NT2/D1 (cell line): ENCODE measurements at regions not wholly inside any gene's neighbourhood (a gene's known extent, or its start where the extent isn't known, plus 50 kb on each side); places are given as distances from the start of the nearest gene placed in this dataset.

Experiments
- DNase-seq: peaks from one replicate; pipeline ENCODE4 v3.0.0-alpha.2; 2011; ENCODE audit warnings: low read depth, low spot score
- H3K27me3 ChIP-seq: 2 replicates; pipeline ENCODE4 v1.6.0; 2011; ENCODE audit warnings: mild to moderate bottlenecking; ENCODE audit not compliant: insufficient read length, insufficient read depth
- H3K36me3 ChIP-seq: 2 replicates; pipeline ENCODE4 v1.6.1; 2011; ENCODE audit warnings: mild to moderate bottlenecking, low read length, mixed read lengths; ENCODE audit not compliant: insufficient read depth, insufficient read length
- H3K4me1 ChIP-seq: 2 replicates; pipeline ENCODE4 v1.5.1; 2011; ENCODE audit not compliant: insufficient read depth, insufficient read length
- H3K4me3 ChIP-seq: 2 replicates; pipeline ENCODE4 v1.5.1; 2011; ENCODE audit warnings: low read depth; ENCODE audit not compliant: insufficient read length
- H3K9ac ChIP-seq: 2 replicates; pipeline ENCODE4 v1.6.0; 2011; ENCODE audit warnings: low read depth; ENCODE audit not compliant: insufficient read length
- H3K9me3 ChIP-seq: 2 replicates; pipeline ENCODE4 v1.5.1; 2011; ENCODE audit warnings: mild to moderate bottlenecking, low read length; ENCODE audit not compliant: insufficient read depth
- SUZ12 ChIP-seq: IDR thresholded peaks from 2 replicates; pipeline ENCODE4 v1.6.1; 2011; ENCODE audit not compliant: insufficient read length, insufficient read depth; ENCODE audit errors: extremely low read depth
- YY1 ChIP-seq: IDR thresholded peaks from 2 replicates; pipeline ENCODE4 v1.6.1; 2011; ENCODE audit not compliant: insufficient read length, insufficient read depth
- ZNF274 ChIP-seq: IDR thresholded peaks from 2 replicates; pipeline ENCODE4 v1.6.1; 2011; ENCODE audit warnings: mild to moderate bottlenecking, low read depth, low read length

GRCh38 chr4:121239951-121240350, 75.8 kb upstream of the TNIP3 start:
- no peak for DNase-seq
- Histone ChIP-seq H3K4me3 (no peak overlapping the region), H3K4me1 (no peaks in the 10 kb centered on the region), H3K9ac (no peak overlapping the region), H3K36me3 (no peaks in the 10 kb centered on the region), H3K9me3 (no peaks in the 10 kb centered on the region; the same call in 1 of the 2 replicates), H3K27me3 (no peaks in the 10 kb centered on the region)
- no peak for TF ChIP-seq YY1
- TF ChIP-seq ZNF274, result no peak
- no peak for TF ChIP-seq SUZ12

- Histone ChIP-seq H3K9me3 (no peaks in the 10 kb centered on the region; the same call in 1 of the 2 replicates), H3K27me3 (no peaks in the 10 kb centered on the region), H3K36me3 (no peaks in the 10 kb centered on the region), H3K4me3 (no peak overlapping the region), H3K9ac (no peak overlapping the region), H3K4me1 (no peaks in the 10 kb centered on the region)
- DNase-seq, result no peak
- TF ChIP-seq ZNF274 (no peak), SUZ12 (no peak), YY1 (no peak)
Observed at GRCh38 chr4:121238461-121238860, 74.3 kb upstream of the TNIP3 start.

DNA sequence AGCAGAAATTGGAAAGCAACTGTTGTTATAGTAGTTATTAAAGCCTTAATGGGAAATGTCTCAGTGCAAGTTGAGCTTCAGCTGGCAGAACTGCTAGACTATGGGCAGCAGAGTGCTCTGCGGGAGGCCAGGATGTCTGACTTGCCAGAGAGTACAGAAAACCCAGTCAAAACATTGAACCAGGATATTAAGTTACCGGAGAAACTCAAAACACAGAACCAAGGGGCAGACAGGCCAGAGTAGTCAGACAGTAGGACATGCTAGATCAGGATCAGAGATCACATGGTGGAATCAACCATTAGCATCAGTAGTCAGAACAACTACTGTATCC, 72.9 kb upstream of the TNIP3 start:
- H3K4me1 ChIP-seq, result no peaks in the 10 kb centered on the region
- no peak for TF ChIP-seq YY1
- no peak for TF ChIP-seq SUZ12
- TF ChIP-seq ZNF274, result no peak
- H3K9ac ChIP-seq, result no peak overlapping the region

DNA sequence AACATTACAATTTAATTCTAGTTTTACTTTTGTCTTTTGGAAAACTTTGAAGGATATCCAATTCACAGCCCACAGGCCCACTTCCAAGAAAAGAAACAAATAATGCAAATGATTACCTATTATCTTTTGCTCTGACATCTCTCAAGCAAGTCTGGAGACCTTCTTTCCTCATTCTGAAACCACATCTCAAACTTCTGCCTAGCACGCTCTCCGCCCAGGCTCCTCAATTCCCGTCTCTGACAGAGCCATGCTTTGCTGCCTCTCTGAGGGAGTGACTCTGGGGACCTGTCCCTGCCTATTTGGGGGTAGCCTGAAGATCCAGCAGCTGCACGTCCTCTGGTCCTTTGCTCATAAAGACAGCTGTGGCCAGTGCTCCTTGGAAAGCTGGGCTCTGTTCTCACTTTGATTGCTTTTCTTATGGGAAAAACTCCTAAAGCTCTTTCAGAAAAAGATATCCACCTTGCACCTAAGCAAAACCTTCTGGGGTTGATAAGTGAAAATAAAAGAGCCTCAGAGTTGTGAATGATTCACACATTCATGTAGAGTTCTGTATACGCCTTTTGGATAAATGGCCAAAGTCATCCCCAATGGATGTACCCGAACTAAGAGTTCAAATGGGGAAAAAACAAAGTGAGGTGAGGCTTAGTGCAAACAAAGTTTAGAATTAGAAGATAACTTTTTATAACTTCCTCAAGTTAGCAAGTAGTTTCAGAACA, 72.4 kb upstream of the TNIP3 start:
- H3K36me3 ChIP-seq, result no peaks in the 10 kb centered on the region
- DNase-seq, result no peak
- TF ChIP-seq ZNF274 (no peak), YY1 (no peak), SUZ12 (no peak)
- no peaks in the 10 kb centered on the region for H3K4me1 ChIP-seq
- H3K9ac ChIP-seq, result no peak overlapping the region
- no peak overlapping the region for H3K4me3 ChIP-seq
- no peaks in the 10 kb centered on the region; the same call in 1 of the 2 replicates for H3K9me3 ChIP-seq
- H3K27me3 ChIP-seq, result no peaks in the 10 kb centered on the region

More for the DNA sequence above, 72.9 kb upstream of the TNIP3 start:
- DNase-seq, result no peak
- Histone ChIP-seq H3K9me3 (no peaks in the 10 kb centered on the region; the same call in 1 of the 2 replicates), H3K4me3 (no peak overlapping the region), H3K27me3 (no peaks in the 10 kb centered on the region), H3K36me3 (no peaks in the 10 kb centered on the region)

GRCh38 chr4:121233982-121234381, 69.9 kb upstream of the TNIP3 start:
- Histone ChIP-seq H3K27me3 (no peaks in the 10 kb centered on the region), H3K36me3 (no peaks in the 10 kb centered on the region), H3K9me3 (no peaks in the 10 kb centered on the region; the same call in 1 of the 2 replicates), H3K4me1 (no peaks in the 10 kb centered on the region), H3K4me3 (no peak overlapping the region), H3K9ac (no peak overlapping the region)
- DNase-seq, result no peak
- no peak for TF ChIP-seq YY1
- TF ChIP-seq SUZ12, result no peak
- no peak for TF ChIP-seq ZNF274

DNA sequence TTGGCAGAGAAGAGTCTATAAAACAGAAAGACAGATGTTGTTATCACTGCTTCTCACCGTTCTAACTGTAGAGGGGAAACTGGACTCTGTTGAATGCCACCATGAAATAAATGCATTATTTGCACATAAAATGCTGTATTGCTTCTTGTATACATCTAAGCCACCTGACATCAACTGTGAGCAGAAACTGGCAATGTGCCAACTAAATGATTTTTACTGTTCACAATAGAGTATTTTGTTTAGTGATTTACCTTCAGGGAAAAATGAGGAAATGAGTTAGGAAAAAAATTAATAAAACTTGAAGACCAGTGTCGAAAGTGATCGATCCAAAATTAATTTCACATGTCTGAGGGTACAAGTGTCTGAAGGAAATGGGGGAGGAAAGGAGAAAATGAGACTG, 65.9 kb upstream of the TNIP3 start:
- TF ChIP-seq SUZ12 (no peak), ZNF274 (no peak), YY1 (no peak)
- no peak overlapping the region for H3K9ac ChIP-seq
- H3K9me3 ChIP-seq, result no peaks in the 10 kb centered on the region
- H3K4me1 ChIP-seq, result no peaks in the 10 kb centered on the region
- H3K4me3 ChIP-seq, result no peak overlapping the region
- no peak for DNase-seq
- no peaks in the 10 kb centered on the region for H3K36me3 ChIP-seq
- no peaks in the 10 kb centered on the region for H3K27me3 ChIP-seq

DNA sequence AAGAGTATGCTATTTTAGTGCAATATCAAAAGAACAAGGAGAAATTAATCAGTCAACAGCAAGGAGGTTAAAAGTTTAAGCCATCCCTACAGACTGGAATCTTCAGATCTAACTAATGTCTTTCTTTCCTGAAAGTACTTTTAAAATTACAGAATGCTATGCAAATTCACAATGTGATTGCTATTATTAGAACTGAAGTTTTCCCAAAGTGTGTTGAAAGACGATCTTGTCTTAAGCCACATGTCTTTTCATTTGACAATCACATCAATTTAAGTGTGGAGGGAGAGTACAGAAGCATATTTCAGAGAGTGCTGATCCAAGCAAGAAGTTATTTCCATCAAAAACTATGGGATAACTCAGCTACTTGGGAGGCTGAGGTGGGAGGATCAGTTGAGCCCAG, 64.7 kb upstream of the TNIP3 start:
- H3K9me3 ChIP-seq, result no peaks in the 10 kb centered on the region
- H3K36me3 ChIP-seq, result no peaks in the 10 kb centered on the region
- no peak overlapping the region for H3K4me3 ChIP-seq
- no peak for DNase-seq
- TF ChIP-seq ZNF274, result no peak
- no peaks in the 10 kb centered on the region for H3K27me3 ChIP-seq
- no peaks in the 10 kb centered on the region for H3K4me1 ChIP-seq
- H3K9ac ChIP-seq, result no peak overlapping the region
